ENCODE measurements at regions not wholly inside any gene's neighbourhood (a gene's known extent, or its start where the extent isn't known, plus 50 kb on each side); places are given as distances from the start of the nearest gene placed in this dataset.

DNA sequence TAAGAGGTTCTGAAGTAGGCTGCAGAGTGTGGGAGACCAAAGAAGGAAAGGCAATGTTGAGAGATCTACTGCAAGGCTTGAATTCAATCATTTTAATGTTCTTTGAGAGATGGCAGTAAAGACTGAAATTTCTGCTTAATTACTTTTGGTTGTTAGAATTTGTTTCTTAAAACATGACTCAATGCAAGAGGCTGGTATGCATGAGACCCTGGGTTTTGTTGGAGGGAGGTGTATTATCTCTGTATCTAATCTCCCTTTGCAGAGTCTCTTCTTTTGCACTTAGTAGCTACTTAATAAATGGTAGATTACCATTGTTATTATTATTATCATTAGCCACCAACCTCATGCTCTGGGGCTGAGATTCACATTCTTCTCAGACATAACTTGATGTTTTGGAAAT, 87.4 kb upstream of the DRD2 start:
- no peak for DNase-seq
- no peaks in the 10 kb centered on the region for H3K4me1 ChIP-seq (ENCODE audit: control insufficient read depth in 2 of 3, insufficient read depth in 2 of 3, low read depth in 1 of 3, low read length in 3 of 3)
- FAIRE-seq = no peak
- H3K36me3 ChIP-seq (ENCODE audit: control insufficient read depth in 2 of 3, insufficient read depth in 3 of 3, low read length in 3 of 3) = no peaks in the 10 kb centered on the region
- no peaks in the 10 kb centered on the region for H3K9me3 ChIP-seq (ENCODE audit: control insufficient read depth in 2 of 3, insufficient read depth in 1 of 3, low read length in 3 of 3)
- H3K27ac ChIP-seq (ENCODE audit: low read depth in 2 of 2, low read length in 2 of 2) = no peak overlapping the region
- intact Hi-C loops (cut with DNase I) = no loop called here
- TF ChIP-seq, protein P1, sequence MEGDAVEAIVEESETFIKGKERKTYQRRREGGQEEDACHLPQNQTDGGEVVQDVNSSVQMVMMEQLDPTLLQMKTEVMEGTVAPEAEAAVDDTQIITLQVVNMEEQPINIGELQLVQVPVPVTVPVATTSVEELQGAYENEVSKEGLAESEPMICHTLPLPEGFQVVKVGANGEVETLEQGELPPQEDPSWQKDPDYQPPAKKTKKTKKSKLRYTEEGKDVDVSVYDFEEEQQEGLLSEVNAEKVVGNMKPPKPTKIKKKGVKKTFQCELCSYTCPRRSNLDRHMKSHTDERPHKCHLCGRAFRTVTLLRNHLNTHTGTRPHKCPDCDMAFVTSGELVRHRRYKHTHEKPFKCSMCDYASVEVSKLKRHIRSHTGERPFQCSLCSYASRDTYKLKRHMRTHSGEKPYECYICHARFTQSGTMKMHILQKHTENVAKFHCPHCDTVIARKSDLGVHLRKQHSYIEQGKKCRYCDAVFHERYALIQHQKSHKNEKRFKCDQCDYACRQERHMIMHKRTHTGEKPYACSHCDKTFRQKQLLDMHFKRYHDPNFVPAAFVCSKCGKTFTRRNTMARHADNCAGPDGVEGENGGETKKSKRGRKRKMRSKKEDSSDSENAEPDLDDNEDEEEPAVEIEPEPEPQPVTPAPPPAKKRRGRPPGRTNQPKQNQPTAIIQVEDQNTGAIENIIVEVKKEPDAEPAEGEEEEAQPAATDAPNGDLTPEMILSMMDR (IDR thresholded peaks at IDR 0.05; ENCODE audit: borderline replicate concordance, extremely low read depth, insufficient read depth) = no peak
- no peak overlapping the region for H3K4me3 ChIP-seq (ENCODE audit: low read length in 3 of 3)
- no peak overlapping the region for H3K9ac ChIP-seq (ENCODE audit: low read length in 3 of 3)
- no peaks in the 10 kb centered on the region for H3K27me3 ChIP-seq (ENCODE audit: control insufficient read depth, insufficient read depth, low read length)

- H3K27me3 ChIP-seq (ENCODE audit: control insufficient read depth, insufficient read depth, low read length) = no peaks in the 10 kb centered on the region
- intact Hi-C loops (cut with DNase I) = no loop called here
- DNase-seq (no peak), FAIRE-seq (no peak)
- H3K27ac ChIP-seq (ENCODE audit: low read depth in 2 of 2, low read length in 2 of 2) = no peak overlapping the region
- no peak overlapping the region for H3K4me3 ChIP-seq (ENCODE audit: low read length in 3 of 3)
- H3K9ac ChIP-seq (ENCODE audit: low read length in 3 of 3) = no peak overlapping the region
- TF ChIP-seq, protein P1 (IDR thresholded peaks at IDR 0.05; ENCODE audit: borderline replicate concordance, extremely low read depth, insufficient read depth) = no peak
- no peaks in the 10 kb centered on the region for H3K4me1 ChIP-seq (ENCODE audit: control insufficient read depth in 2 of 3, insufficient read depth in 2 of 3, low read depth in 1 of 3, low read length in 3 of 3)
- no peaks in the 10 kb centered on the region for H3K36me3 ChIP-seq (ENCODE audit: control insufficient read depth in 2 of 3, insufficient read depth in 3 of 3, low read length in 3 of 3)
- no peaks in the 10 kb centered on the region for H3K9me3 ChIP-seq (ENCODE audit: control insufficient read depth in 2 of 3, insufficient read depth in 1 of 3, low read length in 3 of 3)
Measured at GRCh38 chr11:113557926-113558325, 82.7 kb upstream of the DRD2 start.

GRCh38 chr11:113556036-113556435, 80.8 kb upstream of the DRD2 start:
- Histone ChIP-seq H3K36me3 (ENCODE audit: control insufficient read depth in 2 of 3, insufficient read depth in 3 of 3, low read length in 3 of 3) (no peaks in the 10 kb centered on the region), H3K9me3 (ENCODE audit: control insufficient read depth in 2 of 3, insufficient read depth in 1 of 3, low read length in 3 of 3) (no peaks in the 10 kb centered on the region), H3K9ac (ENCODE audit: low read length in 3 of 3) (no peak overlapping the region), H3K27ac (ENCODE audit: low read depth in 2 of 2, low read length in 2 of 2) (no peak overlapping the region), H3K4me1 (ENCODE audit: control insufficient read depth in 2 of 3, insufficient read depth in 2 of 3, low read depth in 1 of 3, low read length in 3 of 3) (no peaks in the 10 kb centered on the region), H3K27me3 (ENCODE audit: control insufficient read depth, insufficient read depth, low read length) (no peaks in the 10 kb centered on the region), H3K4me3 (ENCODE audit: low read length in 3 of 3) (no peak overlapping the region)
- TF ChIP-seq, protein P1 (IDR thresholded peaks at IDR 0.05; ENCODE audit: borderline replicate concordance, extremely low read depth, insufficient read depth) = no peak
- FAIRE-seq (no peak), DNase-seq (no peak)
- intact Hi-C loops (cut with DNase I) = no loop called here

- no peak for FAIRE-seq
- DNase-seq = peak in 2 of 5 donors; percentile 31 to 42
- Histone ChIP-seq H3K9ac (ENCODE audit: low read length in 3 of 3) (no peak overlapping the region), H3K27me3 (ENCODE audit: control insufficient read depth, insufficient read depth, low read length) (no peaks in the 10 kb centered on the region), H3K9me3 (ENCODE audit: control insufficient read depth in 2 of 3, insufficient read depth in 1 of 3, low read length in 3 of 3) (no peaks in the 10 kb centered on the region), H3K36me3 (ENCODE audit: control insufficient read depth in 2 of 3, insufficient read depth in 3 of 3, low read length in 3 of 3) (no peaks in the 10 kb centered on the region), H3K4me1 (ENCODE audit: control insufficient read depth in 2 of 3, insufficient read depth in 2 of 3, low read depth in 1 of 3, low read length in 3 of 3) (no peaks in the 10 kb centered on the region), H3K27ac (ENCODE audit: low read depth in 2 of 2, low read length in 2 of 2) (no peak overlapping the region), H3K4me3 (ENCODE audit: low read length in 3 of 3) (no peak overlapping the region)
- TF ChIP-seq, protein P1 (IDR thresholded peaks at IDR 0.05; ENCODE audit: borderline replicate concordance, extremely low read depth, insufficient read depth) = no peak
- intact Hi-C loops (cut with DNase I) = no loop called here
Measured at GRCh38 chr11:113555071-113555619, 79.9 kb upstream of the DRD2 start.

Data from kidney (tissue), 13 donors.